ENCODE measurements at regions not wholly inside any gene's neighbourhood (a gene's known extent, or its start where the extent isn't known, plus 50 kb on each side); places are given as distances from the start of the nearest gene placed in this dataset.

DNA sequence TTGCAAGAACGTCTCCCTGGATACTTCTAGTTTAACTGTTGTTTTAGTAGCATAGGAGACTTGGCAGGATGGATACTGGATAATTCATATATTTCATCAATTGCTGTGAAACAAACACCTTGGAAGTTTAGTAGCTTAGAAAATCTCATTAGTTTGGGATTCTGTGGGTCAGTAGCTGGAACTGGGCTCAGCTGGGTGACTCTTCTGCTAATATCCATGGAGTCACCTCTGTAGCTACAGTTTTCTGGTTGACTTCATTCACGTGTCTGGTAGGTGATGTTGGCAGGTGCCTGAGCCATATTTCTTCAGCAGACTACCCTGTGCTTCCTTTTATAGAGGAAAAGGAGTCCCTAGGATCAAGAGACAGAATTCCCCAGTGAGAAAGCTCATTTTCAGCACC, 208.9 kb upstream of the PFKP start:
- no peak for DNase-seq (ENCODE audit: low spot score)

DNA sequence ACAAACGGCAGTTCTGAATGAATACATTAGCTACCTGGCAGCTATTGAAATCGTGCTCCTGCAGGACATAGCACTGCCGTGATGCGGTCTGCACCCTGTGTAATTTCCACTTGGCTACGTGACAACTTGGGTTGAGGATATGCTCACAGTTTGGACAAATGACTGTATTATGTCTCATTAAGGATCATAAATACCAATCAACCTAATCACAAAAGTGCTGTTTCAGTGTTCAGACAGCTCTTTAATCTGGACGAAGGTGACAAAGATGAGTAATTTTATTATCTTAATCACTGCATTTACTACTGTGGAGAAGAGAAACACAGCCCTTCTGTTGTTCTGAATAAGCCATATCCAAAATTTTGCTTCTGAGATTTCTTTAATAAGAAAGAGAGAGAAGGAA, 210.8 kb upstream of the PFKP start:
- no peak for DNase-seq (ENCODE audit: low spot score)

DNA sequence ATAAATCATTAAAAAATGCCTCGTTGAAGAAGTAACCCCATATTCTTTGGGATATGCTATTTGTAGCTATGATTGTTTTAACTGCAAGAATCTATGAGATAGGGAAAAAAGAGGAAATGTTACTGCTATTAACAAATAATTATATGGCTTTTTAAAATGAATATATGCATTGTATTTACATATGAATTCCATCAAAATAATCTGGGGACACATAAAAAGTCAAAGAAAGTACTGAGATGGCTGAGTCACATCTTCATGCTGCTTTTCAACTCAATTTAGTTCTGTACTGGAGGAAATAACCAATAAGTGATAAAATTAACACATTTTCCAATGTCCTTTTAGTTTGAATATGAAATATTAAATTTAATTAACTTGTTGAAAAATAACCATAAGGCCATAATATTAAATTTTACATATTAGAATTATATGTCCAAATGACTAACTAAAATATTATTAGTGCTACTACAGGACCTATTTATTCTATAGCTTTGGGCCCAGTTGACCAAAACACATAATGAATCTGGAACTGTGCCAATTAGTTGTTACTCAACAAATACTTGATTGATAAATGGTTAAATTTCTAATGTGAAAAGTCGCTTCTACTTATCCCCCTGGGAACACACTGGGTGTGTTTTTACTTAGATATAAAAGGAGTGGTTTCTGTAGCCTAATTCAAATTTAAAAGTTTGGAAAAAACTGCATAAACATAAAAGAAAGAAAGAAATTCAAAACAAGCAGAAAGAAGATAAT, 214.6 kb upstream of the PFKP start:
- DNase-seq (ENCODE audit: low spot score), result no peak

DNA sequence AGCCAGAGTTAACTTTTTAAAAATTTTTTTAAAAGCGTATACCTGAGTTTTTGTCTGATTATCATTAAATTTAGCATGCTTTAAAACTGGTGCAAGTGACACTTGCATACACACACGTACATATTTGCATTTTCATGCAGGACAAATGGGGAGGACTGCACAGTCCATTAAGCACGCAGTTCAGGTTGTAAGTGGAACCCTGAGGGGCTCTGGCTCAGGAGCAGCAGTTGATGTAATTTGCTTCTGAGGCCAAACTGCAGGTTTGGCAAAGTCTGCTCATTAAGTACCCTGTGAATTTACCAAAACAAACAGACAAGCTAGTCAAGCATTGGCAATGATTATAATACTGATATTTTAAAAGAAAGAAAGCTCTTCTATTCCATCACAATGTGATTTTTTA, 215.8 kb upstream of the PFKP start:
- no peak for DNase-seq (ENCODE audit: low spot score)

DNA sequence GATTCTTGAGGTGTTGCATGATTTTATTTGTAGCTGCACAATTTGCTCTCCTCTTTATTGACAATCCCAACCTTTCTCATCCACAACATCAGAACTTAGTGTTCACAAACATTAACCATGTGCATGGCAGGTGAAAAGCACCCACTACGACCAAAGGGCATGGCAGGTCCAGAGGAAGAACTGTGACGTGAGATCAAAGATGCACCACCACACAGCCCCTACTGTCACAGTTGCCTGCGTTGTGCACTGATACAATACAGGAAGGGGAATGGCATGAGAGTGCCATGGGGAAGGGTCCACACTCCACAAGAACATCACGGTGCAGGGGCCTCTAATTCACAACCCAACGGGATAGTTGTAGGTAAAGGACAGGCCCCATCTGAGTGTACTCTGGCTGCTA, 217.1 kb upstream of the PFKP start:
- DNase-seq (ENCODE audit: low spot score), result no peak

DNA sequence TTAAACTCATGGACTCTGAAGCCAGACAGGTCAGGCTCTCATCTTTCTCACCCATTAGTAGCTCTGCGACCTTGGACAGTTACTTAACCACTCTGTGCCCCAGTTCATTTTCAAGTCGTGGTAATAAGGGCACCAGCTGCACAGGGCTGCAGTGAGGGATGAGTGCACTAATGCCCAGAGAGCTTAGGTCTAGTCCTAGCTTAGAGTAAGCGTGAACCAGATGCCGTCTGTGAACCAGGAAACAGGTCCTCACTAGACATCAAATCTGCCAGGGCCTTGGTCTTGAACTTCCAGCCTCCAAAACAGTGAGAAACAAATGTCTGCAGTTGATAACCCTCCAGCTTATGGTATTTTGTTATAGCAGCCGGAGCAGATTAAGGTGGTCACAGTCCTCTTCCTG, 222.4 kb upstream of the PFKP start:
- no peak for DNase-seq (ENCODE audit: low spot score)

DNA sequence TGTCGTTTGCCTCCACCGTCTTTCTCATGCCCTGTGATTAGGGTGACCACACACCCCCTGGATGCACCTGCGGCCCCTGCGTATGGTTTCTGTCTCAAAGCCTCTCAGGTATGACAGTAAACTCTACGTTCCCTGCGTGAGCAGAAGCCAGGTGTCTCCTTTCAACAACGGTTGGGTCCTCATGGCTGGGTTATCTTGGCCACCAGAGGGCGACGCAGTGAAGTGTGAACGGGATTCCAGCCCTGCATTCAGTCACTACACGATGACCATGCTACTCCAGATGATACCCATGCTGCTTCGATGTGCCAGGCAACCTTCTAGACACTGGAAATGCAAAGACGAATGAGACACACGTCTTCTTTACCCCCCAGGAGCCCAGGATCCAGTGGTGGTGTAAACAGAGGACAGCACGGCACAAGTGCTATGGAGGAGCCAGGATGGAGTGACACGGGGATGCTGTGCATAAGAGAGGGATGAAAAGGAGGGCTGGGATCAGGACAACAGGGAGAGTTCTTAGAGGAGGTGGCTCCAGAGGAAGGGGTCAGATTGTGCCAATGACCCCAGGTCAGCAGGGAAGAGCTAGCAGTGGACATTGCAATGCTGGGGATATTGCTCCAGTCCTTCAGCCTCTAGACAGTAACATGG, 228.1 kb upstream of the PFKP start:
- DNase-seq (ENCODE audit: low spot score), result no peak

DNA sequence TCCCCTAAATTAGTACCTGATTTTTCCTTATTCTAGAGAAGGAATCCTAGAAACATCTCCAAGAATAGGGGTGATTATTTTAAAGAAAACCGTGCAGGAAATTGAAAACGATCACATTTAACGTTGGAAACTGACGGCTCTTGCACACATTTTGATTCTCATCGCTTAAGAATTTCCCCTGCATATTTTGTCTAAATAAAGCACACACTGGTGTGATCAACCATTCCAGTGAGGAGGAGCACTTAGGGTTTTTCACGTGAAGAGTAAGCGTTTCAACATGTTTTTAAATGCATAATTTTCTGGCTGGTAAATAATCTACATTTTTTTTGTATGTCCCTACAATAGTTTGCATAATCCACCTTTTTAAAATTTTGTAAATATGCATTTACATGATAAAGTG, 229.7 kb upstream of the PFKP start:
- DNase-seq (ENCODE audit: low spot score), result no peak

DNA sequence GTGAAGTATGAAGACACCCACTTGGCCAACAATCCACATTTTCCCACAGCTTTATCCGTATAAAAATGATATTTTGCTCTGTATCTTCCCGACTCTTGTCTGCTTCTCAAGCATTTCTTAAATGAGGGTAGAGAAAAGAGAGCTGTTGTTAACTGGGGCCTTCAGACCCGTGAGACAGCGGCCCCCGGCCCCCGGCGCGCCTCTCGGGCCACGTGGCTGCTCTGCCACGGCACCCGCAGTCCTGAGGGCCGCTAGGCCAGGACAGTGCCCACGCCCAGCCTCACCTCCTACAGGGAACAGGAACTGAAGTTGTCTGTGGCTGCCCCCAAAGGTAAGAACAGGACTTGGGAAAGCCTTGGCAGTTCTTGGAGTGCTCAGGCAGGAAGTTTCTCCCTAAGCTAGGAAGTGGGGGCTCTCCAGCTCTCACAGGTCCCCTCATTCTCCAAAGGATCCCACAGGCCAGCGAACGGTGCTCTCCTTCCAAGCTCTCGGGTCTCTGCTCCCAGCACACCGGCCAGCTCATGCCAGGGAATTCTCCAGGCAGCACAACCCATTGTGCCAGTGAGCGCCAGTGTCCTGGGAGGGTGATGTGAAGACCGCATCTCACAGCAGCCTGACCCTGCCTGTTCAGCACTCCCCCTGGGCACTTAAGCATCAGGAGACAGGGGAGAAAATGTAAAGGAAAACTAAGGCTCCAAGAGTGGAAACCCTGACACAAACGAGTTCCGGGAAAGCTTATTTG, 230.3 kb upstream of the PFKP start:
- no peak for DNase-seq (ENCODE audit: low spot score)

DNA sequence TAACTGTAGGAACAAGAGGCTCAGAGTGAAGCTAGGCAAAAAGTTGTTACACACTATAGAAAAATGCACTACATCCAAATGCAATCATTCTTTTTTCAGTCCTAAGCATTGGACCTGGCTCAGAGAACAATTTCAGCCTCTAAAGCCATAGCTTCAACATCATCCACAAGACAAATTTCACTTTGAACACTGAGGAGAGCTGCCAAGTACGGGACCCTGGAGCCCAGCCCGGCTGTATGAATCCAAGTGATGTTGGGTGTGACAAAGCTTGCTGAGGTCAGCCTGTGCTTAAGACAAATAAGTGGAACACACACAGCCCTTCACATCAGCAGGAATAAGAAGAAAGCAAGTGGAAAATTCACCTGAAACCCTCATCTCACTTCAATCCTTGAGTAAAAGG, 233.1 kb upstream of the PFKP start:
- DNase-seq (ENCODE audit: low spot score), result no peak

DNA sequence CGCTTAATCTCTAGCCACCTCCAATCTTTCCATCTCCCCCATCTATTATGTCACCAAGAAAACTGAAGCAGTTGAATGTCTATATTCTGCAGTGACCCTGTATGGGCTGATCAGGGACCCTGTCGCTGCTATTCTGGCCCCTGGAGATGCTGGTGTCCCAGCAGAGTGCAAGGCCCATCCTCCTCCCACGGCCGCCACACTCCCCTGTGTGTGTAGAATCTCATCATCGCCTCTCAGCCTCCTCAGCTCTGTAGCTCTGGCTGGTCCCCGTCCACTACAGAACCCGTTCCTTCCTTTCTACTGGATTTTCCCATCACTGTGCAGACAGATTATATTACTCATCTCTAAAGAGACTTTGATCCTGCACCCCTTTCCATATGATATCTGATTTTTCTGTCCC, 235.8 kb upstream of the PFKP start:
- DNase-seq (ENCODE audit: low spot score), result no peak

DNA sequence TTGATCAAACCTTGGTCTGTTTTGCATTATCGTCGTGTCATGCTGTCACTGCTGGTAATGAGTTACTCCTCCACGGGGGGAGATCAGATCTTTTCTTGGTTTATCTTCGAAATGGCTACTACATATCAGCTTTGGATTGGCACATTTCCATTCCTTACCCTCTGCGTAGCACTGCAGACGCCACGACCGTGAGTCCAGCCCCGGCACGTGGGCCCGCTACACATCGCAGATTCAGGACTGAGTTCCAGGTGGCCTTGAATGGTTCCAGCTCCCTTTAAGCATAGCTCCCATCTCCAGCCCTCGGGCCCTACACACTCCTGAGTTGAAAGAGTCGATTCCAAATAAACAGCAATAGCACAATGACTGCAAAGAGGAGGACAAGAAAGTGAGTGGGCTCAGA, 238.6 kb upstream of the PFKP start:
- no peak for DNase-seq (ENCODE audit: low spot score)

DNA sequence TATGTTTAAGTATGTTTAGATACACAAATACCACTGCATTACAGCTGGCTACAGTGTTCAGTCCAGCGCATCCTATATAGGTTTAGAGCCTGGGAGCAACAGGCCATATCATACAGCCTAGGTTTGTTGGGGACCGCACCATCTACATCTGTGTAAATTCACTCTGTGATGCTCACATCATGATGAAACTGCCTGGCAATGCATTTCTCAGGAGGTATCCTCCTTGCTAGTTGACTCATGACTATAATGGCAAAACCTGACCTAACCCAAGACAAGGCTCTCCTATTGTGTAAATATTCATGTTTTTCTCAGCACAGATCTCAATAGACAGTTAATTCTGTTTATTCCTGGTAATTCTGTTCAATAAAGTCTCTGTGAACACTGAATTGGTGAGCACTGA, 240.7 kb upstream of the PFKP start:
- no peak for DNase-seq (ENCODE audit: low spot score)

DNA sequence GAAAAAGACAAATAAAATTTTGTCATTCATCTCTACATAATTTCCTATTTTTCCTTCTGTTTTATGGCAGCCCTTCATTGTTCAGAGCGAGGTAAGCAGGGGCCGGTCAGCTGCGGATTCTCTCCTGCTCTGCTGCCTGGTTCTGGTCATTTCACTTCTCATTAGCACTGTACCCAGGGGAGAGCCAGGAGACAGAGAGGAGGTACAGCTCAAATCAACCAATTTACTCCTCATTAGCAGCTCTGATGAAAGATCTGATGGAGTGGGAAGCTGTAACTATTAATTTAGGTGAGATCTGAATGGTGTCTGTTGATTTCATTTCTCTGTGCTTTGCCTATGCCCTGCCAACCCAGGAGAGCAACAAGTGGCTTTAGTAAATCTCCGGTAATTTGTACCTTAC, 241.5 kb upstream of the PFKP start:
- DNase-seq (ENCODE audit: low spot score), result no peak

DNA sequence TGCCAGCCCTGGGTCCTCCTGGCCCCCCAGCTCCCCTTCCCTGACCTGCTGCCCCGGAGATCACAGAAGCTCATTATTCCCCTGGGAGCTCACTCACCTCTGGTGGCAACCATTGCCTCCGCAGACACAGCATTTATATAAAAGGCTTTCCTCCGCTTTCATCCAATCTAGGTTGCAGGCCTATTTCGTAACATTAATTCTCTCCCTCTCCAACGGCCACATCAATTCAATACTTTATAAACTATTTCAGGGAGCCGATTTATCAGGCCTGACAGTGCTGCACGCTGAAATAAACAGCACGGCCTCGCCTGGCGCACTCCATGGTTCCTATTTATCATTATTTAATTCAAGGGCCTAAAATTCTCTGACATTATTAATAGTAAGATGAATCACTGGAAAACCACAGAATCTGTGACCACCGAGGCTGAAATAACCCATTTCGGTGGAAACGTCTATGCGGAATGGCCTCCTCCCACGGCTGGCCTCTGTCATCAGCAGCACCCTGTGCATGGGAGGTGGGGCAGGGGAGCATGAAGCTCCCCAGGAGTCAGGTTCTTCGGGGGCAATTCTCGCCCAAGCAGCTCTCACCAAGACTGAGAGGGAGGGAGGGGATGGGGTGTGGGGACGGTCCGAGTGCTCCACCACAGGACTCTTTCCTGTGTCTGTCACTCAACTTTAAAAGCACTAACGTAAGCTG, 249.3 kb upstream of the PFKP start:
- no peak for DNase-seq (ENCODE audit: low spot score)

DNA sequence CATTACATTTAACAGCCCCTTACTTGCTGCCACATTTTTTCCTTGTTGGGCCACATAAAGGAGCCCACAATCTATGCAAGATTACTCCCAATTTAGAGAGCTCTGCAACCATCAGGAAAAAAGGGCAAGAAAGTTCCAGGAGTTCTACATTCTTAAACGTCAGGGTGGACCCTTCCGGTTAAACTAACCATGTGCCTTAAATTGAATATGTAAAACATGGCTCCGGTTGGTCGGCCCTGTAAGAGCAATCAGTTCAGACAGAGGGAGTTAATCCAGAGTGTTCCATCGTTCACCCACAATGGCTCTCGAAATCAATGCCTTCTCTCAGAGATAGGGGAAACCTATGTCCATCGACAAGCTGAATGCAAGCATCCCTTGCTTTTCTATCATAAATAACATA, 253.7 kb upstream of the PFKP start:
- no peak for DNase-seq (ENCODE audit: low spot score)

DNA sequence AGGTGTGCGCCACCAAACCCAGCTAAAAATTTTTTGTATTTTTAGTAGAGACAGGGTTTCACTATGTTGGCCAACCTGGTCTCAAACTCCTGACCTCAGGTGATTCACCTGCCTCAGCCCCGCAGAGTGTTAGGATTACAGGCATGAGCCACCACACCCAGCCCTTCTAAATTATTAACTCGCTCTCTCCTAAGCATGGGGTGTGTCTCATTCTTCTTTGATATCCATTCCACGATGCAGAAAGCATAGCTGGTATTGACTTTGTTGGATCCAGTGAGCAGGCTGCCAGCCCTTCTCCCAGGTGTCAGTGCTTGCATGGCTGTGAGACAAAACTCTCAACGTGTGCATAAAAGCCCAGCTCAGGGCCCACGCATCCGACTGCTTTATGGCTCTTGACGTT, 254.1 kb upstream of the PFKP start:
- no peak for DNase-seq (ENCODE audit: low spot score)

DNA sequence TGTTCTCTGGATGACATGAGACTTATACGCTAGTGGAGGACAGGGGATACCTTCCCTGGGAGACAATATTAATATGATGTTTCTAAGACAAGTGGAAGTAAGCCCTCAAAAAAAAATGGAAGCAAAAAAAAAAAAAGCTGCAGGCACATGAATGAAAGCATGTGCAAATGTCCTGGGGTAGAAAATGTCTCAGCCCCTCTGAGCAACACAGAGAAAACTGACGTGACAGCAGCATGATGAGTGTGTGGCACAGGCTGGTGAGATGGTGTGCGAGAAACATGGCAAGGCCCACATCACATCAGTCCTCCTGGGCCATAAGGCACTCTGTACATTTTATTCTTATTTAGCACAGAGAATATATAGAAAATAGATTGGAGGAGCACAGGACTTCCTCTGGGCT, 254.7 kb upstream of the PFKP start:
- no peak for DNase-seq (ENCODE audit: low spot score)

DNA sequence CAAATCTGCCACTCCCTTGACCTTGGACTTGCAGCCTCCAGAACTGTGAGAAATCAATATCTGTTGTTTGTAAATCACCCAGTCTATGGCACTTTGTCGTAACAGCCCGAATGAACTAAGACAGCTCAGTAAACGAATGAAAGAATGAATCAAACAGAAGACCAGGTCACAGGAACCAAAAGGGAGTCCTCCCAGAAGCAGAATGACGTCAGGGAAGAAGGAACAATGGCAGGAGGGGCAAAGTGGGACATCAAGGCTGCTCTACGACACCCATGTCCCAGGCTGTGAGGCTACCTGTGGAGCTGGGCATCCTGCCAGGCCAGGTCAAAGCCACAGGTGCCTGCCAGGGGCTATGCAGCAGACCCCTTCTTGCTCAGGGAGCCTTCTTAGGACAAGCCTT, 267.2 kb upstream of the PFKP start:
- no peak for DNase-seq (ENCODE audit: low spot score)

DNA sequence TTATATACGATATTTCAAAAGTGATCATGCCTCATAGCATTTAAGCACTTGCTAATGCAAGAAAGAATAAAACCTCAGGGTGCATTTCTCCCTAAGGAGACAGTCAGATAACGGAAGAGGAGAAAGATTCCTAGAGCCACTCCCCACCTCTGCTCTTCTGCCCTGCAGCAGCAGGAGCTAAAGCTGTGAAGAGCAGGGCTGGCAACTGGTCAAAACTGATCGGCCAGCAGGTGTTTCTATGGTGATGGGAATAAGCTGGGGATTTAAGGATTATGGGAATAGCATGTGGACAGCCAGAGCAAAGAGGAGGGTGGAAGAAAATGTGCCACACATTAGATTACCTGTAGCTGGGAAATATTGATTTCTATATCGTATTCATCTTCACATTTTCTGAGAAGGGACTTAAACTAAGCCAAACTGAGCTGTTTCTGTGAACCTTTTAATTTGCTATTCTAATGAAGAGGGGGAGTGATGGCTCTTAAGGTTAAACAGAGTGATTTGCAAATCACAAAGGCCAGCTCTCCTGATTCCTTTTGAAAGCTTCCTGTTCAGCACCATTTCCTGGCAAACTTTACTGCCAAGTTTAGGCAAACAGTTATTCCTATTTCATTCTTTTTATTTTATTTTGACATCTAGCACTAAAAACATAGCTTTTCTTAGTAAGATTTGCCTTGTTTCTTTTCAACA, 268.9 kb upstream of the PFKP start:
- no peak for DNase-seq (ENCODE audit: low spot score)

DNA sequence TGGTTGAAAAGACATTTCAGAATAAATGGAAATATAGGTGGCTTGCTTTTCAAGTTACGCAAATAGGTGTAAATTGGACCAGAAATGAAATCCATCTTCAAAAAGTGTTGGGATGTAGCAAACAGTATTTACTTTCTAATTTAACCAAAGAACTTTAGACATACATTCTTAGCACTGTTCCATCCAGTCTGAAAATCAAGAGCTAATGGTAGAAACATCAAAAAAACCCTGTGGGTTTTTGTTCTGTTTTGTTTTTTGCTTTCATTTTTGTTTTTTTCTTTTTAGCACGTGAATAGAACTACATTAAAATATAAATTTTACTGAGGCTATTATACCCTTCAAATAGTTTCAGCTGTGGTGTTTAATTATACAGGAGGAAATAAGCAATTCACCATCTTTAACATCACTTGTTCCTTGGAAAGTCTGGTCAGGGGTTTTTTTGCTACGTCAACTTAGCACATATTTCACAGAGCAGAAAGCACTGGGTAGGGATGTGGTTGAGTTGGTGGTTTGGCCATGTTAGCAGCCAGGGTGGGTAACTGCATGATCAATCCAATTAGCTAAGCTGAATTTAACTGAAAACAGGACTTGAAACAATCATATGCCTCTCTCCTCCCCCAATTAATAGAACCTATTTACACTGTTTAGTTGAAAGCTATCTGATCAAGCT, 275.4 kb upstream of the PFKP start:
- DNase-seq (ENCODE audit: low spot score), result no peak
